Gastroesophageal sphincter (tissue), 3 donors: ENCODE measurements at regions not wholly inside any gene's neighbourhood (a gene's known extent, or its start where the extent isn't known, plus 50 kb on each side); places are given as distances from the start of the nearest gene placed in this dataset.

Experiments used
- POLR2AphosphoS5 ChIP-seq: sonication (generic); formaldehyde crosslinking; IDR thresholded peaks from one replicate; pipeline ENCODE4 v1.6.1; 2017; ENCODE audit warnings: antibody characterized with exemption
- TF ChIP-seq, protein P1 (sequence below), 4 experiments: fragments of 200-600 bp in 2 of 4; fragments of 450-650 bp in 2 of 4; sonication (generic) in 1 of 4; IDR thresholded peaks; one replicate each; pipeline ENCODE4 v1.5.1; 2017 to 2019; ENCODE audit warnings: antibody characterized with exemption in 4 of 4, mild to moderate bottlenecking in 2 of 4, moderate library complexity in 2 of 4

DNA sequence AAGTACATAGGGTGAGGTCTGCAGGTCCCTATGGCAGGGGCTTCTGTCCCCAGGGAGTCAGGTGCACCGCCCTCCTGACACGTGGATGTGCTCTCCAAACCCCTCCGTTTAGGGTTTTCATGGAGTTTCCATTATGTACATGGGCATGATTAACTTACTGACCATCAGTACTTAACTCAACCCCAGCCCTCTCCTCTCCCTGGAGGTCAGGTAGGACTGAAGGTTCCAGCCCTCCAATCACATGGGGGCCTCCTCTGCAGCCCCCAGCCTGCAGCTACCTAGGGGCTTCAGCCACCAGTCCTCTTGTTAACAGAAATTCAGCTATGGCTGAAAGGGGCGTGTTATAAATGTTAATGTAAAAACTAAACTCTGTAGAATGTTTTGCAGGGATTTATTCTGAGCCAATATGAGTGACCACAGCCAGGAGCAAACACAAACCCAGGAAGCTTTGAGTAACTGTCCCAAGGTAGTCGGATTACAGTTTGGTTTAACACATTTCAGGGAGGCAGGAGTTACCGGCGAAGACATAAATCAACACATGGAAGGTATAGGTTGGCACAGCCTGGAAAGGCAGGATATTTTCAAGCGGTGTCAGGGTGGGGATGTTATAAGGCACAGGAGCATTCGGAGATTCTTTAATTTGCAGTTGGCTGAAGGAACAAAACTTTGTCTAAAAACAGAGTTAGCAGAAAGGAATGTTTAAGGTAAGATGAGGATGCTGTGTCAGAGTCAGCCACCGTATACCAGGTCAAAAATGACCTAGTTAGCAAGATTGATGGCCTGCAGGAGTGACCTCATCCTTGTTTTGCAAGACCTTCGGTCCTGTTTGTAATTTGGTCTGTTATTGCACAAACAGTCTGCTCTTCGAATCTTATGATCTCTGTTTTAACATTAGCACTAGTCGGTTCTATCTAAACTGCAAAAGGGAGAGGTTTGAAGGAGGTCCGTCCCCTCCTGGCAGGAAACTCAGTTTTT, 75.2 kb downstream of the TNFAIP2 start:
- TF ChIP-seq, protein P1, sequence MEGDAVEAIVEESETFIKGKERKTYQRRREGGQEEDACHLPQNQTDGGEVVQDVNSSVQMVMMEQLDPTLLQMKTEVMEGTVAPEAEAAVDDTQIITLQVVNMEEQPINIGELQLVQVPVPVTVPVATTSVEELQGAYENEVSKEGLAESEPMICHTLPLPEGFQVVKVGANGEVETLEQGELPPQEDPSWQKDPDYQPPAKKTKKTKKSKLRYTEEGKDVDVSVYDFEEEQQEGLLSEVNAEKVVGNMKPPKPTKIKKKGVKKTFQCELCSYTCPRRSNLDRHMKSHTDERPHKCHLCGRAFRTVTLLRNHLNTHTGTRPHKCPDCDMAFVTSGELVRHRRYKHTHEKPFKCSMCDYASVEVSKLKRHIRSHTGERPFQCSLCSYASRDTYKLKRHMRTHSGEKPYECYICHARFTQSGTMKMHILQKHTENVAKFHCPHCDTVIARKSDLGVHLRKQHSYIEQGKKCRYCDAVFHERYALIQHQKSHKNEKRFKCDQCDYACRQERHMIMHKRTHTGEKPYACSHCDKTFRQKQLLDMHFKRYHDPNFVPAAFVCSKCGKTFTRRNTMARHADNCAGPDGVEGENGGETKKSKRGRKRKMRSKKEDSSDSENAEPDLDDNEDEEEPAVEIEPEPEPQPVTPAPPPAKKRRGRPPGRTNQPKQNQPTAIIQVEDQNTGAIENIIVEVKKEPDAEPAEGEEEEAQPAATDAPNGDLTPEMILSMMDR (IDR thresholded peaks at IDR 0.05), result no peak
- TF ChIP-seq POLR2AphosphoS5, result peak; percentile 86
